HG03066 (cell line): ENCODE measurements at regions not wholly inside any gene's neighbourhood (a gene's known extent, or its start where the extent isn't known, plus 50 kb on each side); places are given as distances from the start of the nearest gene placed in this dataset.

Experiments
- ATAC-seq: cut with Tn5 transposase; IDR thresholded peaks from one replicate; pipeline ENCODE4 v1.9.1; 2021; ENCODE audit warnings: low read depth; ENCODE audit not compliant: unreplicated experiment

- no peak for ATAC-seq
These were observed 113.7 kb downstream of the SLC25A47 start for GRCh38 chr14:100436745-100437406.

- no peak for ATAC-seq
These were observed 115.1 kb downstream of the SLC25A47 start for GRCh38 chr14:100438271-100438670.

GRCh38 chr14:100438678-100439592 is 115.8 kb downstream of the SLC25A47 start:
- ATAC-seq = no peak

GRCh38 chr14:100439781-100440180 is 116.6 kb downstream of the SLC25A47 start:
- no peak for ATAC-seq

GRCh38 chr14:100440207-100440631 is 117.1 kb downstream of the SLC25A47 start:
- ATAC-seq = no peak

- ATAC-seq = no peak
These were observed 117.6 kb downstream of the SLC25A47 start for GRCh38 chr14:100440758-100441203.

- ATAC-seq = no peak
These were observed 118.3 kb downstream of the SLC25A47 start for GRCh38 chr14:100441271-100441947.

- ATAC-seq = no peak
These were observed 118.9 kb downstream of the SLC25A47 start for GRCh38 chr14:100442036-100442435.

- no peak for ATAC-seq
These were observed 119.7 kb downstream of the SLC25A47 start for GRCh38 chr14:100442498-100443490.

GRCh38 chr14:100443603-100444002 is 120.5 kb downstream of the SLC25A47 start:
- no peak for ATAC-seq

- ATAC-seq = no peak
These were observed 122.4 kb downstream of the SLC25A47 start for GRCh38 chr14:100445436-100446088.

GRCh38 chr14:100446572-100446971 is 123.4 kb downstream of the SLC25A47 start:
- ATAC-seq = no peak

- no peak for ATAC-seq
These were observed 125.2 kb downstream of the SLC25A47 start for GRCh38 chr14:100448376-100448775.

GRCh38 chr14:100449225-100449987 is 126.3 kb downstream of the SLC25A47 start:
- no peak for ATAC-seq

- no peak for ATAC-seq
These were observed 126.9 kb downstream of the SLC25A47 start for GRCh38 chr14:100450049-100450448.

- ATAC-seq = no peak
These were observed 127.6 kb downstream of the SLC25A47 start for GRCh38 chr14:100450736-100451135.

- no peak for ATAC-seq
These were observed 128.1 kb downstream of the SLC25A47 start for GRCh38 chr14:100451264-100451663.

- no peak for ATAC-seq
These were observed 130.8 kb downstream of the SLC25A47 start for GRCh38 chr14:100453930-100454329.

GRCh38 chr14:100454437-100454836 is 131.3 kb downstream of the SLC25A47 start:
- no peak for ATAC-seq
